ENCODE measurements at regions not wholly inside any gene's neighbourhood (a gene's known extent, or its start where the extent isn't known, plus 50 kb on each side); places are given as distances from the start of the nearest gene placed in this dataset.

GRCh38 chr13:78192716-78193115 lies 274.1 kb upstream of the EDNRB start:
- Histone ChIP-seq H3K36me3 (ENCODE audit: control insufficient read depth, insufficient read depth, low read length) (no peaks in the 10 kb centered on the region), H3K4me3 (replicated peaks; ENCODE audit: low read depth, low read length) (no peak overlapping the region), H3K27me3 (replicated peaks; ENCODE audit: control insufficient read depth, insufficient read depth, low read length) (no peaks in the 10 kb centered on the region)
- no peak for TF ChIP-seq CTCF (IDR thresholded peaks at IDR 0.05; ENCODE audit: insufficient read depth, low read length, poor library complexity, severe bottlenecking)
- no peak for DNase-seq (ENCODE audit: extremely low read depth, insufficient read length)

GRCh38 chr13:78190296-78190695 lies 271.7 kb upstream of the EDNRB start:
- TF ChIP-seq CTCF (IDR thresholded peaks at IDR 0.05; ENCODE audit: insufficient read depth, low read length, poor library complexity, severe bottlenecking): no peak
- no peaks in the 10 kb centered on the region for H3K27me3 ChIP-seq (replicated peaks; ENCODE audit: control insufficient read depth, insufficient read depth, low read length)
- no peak overlapping the region for H3K4me3 ChIP-seq (replicated peaks; ENCODE audit: low read depth, low read length)
- H3K36me3 ChIP-seq (ENCODE audit: control insufficient read depth, insufficient read depth, low read length): no peaks in the 10 kb centered on the region
- DNase-seq (ENCODE audit: extremely low read depth, insufficient read length): no peak

DNA sequence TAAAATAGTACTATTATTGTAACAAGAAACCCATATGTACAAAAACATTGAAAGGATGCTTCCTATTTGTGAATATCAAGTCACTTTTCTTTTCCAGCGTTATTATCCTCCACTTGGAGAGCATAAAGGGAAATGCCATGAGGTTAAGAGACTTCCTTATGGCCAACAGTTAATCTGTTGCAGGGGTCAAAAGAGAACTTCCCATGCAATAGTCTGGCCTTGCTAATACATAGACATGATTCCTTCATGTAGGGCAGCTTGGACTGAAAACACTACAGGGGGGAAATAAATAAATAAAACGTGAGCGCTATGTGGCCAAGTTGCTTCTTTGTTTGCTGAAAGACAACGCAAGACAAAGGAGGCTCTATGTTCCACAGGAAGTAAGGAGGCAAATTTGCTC lies 269.1 kb upstream of the EDNRB start:
- Histone ChIP-seq H3K4me3 (replicated peaks; ENCODE audit: low read depth, low read length) (no peak overlapping the region), H3K36me3 (ENCODE audit: control insufficient read depth, insufficient read depth, low read length) (no peaks in the 10 kb centered on the region), H3K27me3 (replicated peaks; ENCODE audit: control insufficient read depth, insufficient read depth, low read length) (no peaks in the 10 kb centered on the region)
- TF ChIP-seq CTCF (IDR thresholded peaks at IDR 0.05; ENCODE audit: insufficient read depth, low read length, poor library complexity, severe bottlenecking): no peak
- no peak for DNase-seq (ENCODE audit: extremely low read depth, insufficient read length)

DNA sequence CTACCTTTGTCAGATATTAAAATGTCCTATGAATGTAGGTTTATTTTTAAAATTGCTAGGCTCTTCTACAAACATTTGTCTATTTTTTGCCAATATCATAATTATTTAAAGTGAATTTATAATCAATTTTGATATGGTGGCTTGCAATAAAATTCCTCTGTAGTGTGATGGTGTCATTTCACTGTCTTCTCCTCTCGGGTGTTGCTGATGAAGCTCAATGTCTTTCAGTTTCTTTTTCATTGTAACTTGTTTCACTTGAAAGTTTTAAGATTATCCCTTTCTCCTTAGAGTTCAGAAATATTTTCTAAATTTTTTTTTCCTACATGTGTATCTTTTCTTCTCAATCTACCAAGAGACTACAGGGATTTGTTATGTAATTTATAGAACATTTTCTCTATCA lies 267.1 kb upstream of the EDNRB start:
- no peak for TF ChIP-seq CTCF (IDR thresholded peaks at IDR 0.05; ENCODE audit: insufficient read depth, low read length, poor library complexity, severe bottlenecking)
- Histone ChIP-seq H3K4me3 (replicated peaks; ENCODE audit: low read depth, low read length) (no peak overlapping the region), H3K27me3 (replicated peaks; ENCODE audit: control insufficient read depth, insufficient read depth, low read length) (no peaks in the 10 kb centered on the region), H3K36me3 (ENCODE audit: control insufficient read depth, insufficient read depth, low read length) (no peaks in the 10 kb centered on the region)
- no peak for DNase-seq (ENCODE audit: extremely low read depth, insufficient read length)

DNA sequence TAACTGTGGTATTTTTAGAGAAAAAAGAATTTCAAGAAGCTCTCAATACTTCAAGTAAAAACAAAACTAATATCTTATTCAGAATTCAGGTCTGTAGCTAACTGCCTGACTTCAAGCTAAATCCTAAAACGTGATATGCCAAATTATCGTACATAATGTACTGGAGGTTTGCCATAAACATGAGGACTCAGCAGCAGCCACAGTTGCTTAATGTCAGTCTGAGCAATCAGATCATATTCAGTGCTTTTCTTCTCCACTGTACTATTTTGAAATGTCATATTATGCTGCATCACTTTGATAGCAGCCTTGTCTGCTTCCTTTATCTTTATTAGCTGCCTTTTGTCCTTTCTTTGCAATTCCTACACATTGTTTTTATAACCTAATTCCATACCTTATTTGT lies 265.1 kb upstream of the EDNRB start:
- no peak for TF ChIP-seq CTCF (IDR thresholded peaks at IDR 0.05; ENCODE audit: insufficient read depth, low read length, poor library complexity, severe bottlenecking)
- no peaks in the 10 kb centered on the region for H3K36me3 ChIP-seq (ENCODE audit: control insufficient read depth, insufficient read depth, low read length)
- no peak for DNase-seq (ENCODE audit: extremely low read depth, insufficient read length)
- no peaks in the 10 kb centered on the region for H3K27me3 ChIP-seq (replicated peaks; ENCODE audit: control insufficient read depth, insufficient read depth, low read length)
- no peak overlapping the region for H3K4me3 ChIP-seq (replicated peaks; ENCODE audit: low read depth, low read length)

DNA sequence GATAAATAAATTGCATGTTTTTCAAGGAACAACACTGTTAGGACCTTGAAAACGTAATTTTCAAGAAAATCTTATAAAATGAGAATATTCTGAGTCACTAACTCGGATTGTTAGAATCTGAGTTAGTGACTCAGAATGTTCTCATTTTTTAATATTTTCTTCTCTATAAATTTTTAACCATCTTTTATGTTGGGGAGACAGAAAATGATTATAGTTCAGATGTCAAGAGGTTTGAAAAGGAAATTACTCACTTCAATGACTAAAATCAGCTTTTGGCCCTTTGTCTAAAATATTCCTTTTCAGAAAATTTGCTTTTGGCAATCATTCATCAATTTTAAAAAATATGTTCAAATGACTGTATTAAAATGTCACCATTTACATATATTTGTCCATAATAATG lies 264.2 kb upstream of the EDNRB start:
- H3K4me3 ChIP-seq (replicated peaks; ENCODE audit: low read depth, low read length): no peak overlapping the region
- no peaks in the 10 kb centered on the region for H3K36me3 ChIP-seq (ENCODE audit: control insufficient read depth, insufficient read depth, low read length)
- no peak for DNase-seq (ENCODE audit: extremely low read depth, insufficient read length)
- no peak for TF ChIP-seq CTCF (IDR thresholded peaks at IDR 0.05; ENCODE audit: insufficient read depth, low read length, poor library complexity, severe bottlenecking)
- H3K27me3 ChIP-seq (replicated peaks; ENCODE audit: control insufficient read depth, insufficient read depth, low read length): no peaks in the 10 kb centered on the region
